Kidney tubule cell (primary cell): ENCODE measurements at regions not wholly inside any gene's neighbourhood (a gene's known extent, or its start where the extent isn't known, plus 50 kb on each side); places are given as distances from the start of the nearest gene placed in this dataset.
A peak's percentile ranks its signal among the peaks of the same experiment; 100 is the strongest.

ENCODE experiments used
- DNase-seq: peaks from one replicate; pipeline ENCODE4 v3.0.0-alpha.2; 2018; ENCODE audit warnings: low spot score

DNA sequence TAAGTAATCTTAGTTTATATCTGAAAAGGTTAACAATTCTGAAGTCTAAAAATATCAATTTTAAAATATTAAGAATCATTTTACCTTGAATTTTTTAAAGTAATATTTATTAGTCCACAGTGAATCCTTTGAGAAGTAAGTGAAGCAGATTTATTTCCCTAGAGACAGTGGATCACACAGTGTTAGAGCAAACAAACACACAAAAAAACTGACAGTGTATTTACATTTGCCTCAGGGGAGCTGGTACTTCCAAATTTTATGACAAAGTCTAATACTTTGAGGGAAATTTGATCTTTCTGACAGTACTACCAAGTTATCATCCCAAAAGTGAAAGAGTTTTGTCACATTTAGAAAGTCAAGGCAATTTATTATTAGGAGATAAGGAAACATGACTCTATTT lies 1750.6 kb upstream of the CDH9 start:
- no peak for DNase-seq

DNA sequence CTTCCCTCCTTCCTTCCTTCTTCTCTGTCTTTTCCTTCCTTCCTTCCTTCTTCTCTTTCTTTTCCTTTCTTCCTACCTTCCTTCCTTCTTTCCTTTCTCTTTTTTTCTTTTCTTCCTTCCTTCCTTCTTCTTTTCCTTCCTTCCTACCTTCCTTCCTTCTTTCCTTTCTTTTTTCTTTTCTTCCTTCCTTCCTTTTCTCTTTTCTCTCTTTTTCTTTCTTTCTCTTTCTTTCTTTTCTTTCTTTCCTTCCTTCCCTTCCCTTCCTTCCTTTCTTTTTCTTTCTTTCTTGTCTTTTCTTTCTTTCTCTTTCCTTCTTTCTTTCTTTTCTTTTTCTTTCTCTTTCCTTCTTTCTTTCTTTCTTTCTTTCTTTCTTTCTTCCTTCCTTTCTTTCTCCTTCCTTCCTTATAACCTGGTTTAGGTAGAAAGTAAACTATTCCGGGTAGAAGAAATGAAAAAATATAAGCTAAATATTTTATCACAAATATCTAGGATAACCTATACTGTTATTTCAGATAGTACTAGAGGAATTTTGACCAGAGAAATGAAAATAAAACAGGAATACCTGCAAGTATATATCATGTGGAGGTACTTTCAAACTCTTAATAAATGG lies 1741.8 kb upstream of the CDH9 start:
- no peak for DNase-seq

DNA sequence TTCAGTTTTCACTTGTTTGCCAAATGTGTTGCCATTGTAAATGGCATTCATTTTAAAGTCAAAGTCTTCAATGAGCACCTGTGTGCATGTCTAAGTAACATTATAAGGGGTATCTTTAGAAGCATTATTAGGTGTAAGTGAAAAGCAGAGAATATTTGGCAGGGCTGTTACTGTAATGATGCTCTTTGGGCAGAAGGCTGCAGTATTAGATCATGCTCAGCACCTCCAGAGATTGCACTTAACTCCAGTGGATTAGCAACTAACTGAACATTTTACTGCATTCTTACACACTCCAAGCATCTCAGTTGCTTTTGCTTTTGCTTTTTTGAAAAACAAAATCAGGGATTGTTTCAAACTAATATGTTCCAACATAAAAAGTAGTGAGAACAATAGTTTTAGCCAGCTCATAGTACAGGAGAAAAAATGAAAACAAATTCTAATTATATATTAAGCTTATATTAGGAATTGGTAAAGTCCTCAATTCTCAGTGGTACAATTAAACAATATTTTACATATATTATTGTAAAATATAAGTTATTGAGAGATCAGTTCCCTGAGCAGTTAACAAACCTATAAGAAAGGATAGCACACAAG lies 1740.9 kb upstream of the CDH9 start:
- no peak for DNase-seq

DNA sequence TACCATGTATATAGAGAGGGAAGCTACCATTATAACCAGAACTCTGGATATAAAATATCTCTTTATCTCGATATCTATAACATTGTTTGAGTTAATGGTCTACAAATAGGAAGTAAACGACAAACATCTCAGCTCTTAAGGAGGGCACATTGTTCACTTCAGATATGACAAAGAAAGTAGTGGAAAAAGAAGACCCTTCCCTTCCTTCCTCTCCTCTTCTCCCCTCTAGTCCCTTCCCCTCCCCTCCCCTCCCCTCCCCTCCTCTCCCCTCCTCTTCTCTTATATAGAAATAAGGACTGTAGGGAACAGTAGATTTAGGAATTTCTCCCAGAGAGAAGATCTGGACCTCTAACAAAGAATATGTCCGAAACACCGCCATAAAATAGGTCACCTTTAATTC lies 1731.9 kb upstream of the CDH9 start:
- DNase-seq: no peak

DNA sequence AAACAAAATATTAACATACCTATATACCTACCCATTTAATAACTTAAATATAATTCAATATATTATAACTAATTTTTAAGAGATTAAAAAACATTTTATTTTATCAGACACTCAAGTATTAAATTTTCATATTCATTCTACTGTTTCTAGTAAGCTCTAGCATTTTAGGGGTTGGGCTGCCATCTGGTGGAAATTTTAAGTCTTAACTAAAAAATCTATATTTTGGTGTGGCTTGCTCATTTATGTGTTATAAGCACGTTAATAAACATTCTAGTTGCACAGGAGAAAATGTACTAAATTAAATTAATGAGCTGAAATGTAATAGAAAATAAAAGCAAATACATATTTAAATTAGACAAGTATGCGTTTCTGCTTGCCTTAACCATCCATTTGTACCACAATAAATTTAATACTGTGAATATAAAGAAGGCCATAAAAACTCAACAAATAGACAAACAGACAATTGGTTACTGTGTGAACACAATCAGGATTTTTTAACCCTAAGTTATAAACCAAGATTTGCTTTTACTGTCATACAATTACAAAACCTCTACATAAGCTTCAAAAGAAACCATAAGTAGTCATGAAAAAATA lies 1728.3 kb upstream of the CDH9 start:
- peak; percentile 50 for DNase-seq

DNA sequence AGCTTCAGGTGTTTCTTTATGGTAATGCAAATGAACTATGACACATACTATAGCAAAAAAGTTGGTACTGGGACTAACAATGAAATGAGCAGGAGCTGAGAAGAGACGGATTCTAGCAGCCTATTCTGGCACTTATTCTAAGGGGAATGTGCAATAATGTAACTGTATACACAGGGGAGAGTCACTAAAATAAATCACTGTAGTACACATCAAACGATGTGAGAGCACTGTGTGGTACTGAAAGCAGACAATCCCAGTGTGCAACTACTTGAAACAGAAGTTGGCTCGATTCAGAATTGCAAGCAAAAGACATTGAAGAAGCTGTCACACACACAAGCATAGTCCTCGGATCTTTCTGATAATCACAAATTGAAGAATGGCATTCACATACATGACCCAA lies 1713.0 kb upstream of the CDH9 start:
- DNase-seq: no peak

DNA sequence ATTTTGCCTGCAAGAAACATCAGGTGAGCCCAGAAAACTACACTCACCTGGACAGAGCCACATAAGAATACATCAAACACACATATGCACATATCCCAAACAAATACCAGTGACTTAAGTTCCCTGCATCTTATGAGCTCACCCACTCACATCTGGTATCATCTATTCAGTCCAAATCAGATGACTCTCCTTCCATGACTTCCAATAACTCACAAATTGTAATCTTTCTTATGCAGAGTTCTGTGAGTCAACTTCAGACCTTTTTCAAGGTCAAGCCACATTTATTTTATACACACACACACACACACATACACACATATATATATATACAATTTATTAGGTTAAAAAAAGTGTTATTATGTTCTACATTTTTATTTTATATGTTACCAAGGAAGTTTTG lies 1711.9 kb upstream of the CDH9 start:
- no peak for DNase-seq

DNA sequence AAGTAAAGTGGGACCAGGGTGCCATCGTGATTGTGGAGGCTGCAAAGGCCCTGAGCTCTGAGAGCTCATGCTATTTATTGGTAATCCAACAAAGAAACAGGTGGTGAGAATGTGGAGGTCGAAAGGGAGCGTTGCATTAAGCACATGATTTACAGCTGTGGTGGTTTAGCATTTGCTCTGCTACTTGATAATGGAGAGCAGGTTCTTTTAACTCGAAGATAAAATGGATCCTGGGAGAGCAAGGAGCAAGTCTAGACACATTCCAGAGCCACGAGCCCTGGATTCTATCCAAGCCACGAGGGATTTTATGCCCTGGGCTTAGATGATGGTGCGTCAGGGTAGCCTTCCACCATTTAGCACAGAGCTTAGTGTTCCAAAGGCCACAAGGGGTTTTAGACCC lies 1710.1 kb upstream of the CDH9 start:
- no peak for DNase-seq

DNA sequence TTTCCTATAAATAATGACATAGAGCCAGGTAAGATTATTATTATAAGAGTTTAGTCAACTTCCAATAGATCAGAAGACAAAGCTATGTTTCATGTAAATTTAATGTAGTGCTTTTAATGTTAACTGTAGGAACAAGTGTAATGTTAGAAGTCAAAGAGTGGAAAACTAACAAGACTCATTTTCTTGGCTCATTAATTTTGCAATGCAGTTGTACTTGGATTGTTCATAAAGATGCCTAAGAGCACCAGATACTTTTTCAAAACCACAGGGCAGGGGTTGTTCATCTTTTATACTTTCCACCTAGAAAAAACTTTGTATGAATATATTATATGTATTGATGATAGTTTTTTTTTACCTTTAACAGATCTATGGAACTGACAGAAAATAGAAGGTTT lies 1705.3 kb upstream of the CDH9 start:
- DNase-seq: no peak

DNA sequence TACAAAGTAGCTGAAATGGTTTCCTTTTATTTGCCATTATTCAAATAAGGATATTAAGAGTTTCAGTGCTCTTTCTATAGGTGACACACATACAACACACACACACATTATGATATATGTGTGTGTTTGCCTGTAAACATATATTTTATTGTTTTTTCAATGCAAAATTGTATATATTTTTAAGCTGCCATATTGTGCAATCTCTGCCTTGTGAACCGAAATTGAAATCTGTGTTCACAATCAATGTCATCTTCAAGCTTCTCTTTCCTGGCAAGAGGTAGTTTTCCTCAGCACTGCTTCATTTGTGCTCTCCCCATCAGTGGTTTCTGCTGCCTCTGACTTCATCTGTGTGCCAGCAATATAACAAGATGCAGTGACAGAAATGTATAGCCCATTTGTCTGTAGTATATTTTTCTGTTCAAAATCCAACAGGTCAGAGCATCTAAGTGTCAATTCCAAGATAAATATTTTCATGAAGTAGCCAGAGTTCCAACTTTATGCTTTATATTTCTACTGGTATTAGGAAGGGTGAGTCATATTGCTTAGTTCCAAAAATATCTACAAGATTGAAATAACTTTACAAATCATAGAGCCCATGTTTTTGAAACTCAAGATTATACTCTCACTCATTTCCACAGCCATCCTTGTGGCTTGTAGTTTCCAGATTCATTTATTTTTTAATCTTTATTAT lies 1704.8 kb upstream of the CDH9 start:
- DNase-seq: no peak

DNA sequence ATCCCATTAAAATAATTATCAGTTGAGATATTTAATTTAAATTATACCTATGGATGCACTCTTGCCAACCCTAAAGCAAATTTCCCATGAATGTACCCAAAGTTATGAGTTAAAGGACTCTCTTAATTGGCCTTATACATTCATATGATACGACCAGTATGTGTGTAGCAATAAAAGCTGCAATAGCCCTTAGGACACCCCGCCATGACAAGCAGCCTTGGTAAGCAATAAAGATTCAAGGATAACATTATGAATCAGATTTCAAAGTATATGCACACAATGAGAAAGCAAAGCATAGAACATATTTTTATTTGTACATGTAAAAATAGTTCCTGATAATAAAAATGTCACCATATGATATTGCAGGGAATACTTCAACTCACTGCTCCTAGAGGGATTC lies 1699.3 kb upstream of the CDH9 start:
- no peak for DNase-seq

DNA sequence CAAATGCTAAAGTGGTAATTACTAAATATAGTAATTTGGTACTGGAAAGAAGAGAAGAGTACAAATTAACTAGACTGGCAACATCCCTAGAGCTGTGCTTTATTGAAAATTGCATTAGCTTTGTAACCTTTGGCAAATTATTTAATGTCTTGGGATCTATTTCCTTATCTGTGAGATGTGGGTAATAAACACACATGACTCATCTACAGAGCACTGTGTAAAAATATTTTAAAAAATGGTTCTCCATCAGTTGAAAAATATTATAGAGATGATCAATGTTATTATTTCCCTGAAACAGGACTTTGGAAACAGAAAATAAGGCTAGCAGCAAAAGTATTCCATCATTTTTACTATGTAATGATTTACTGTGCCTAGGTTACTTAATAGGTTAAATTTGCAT lies 1698.8 kb upstream of the CDH9 start:
- DNase-seq: no peak

DNA sequence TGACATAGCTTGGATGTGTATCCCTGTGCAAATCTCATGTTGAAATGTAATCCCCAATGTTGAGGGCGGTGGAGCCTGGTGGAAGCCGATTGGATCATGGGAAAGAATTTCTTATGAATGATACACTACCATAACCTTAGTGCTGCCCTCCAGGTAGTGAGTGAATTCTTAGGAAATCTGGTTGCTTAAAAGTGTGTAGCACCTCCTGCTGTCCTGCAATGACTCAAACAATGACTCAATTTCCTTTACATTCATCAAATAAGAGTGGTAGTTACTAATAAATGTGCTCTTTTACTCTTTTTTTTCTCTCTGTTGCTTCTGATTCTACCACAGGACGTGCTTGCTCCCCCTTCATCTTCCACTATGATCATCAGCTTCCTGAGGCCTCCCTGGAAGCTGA lies 1696.0 kb upstream of the CDH9 start:
- DNase-seq: peak; percentile 68

DNA sequence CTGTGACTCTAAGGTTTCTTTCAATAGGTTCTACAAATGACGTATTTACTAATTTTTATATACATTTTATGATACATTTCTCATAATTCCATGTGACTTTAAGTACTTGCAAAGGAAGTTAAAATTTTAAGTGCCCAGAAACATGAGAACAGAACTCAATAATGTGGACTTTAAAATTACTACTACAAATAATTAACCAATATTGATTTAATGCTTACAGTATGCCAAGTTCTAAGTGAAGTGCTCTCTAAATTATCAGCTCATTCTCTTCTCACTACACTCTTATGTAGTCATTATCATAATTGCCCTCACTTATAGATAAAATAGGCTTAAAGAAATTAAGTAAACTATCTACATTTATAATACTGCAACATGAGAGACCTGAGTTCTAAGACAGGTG lies 1690.7 kb upstream of the CDH9 start:
- no peak for DNase-seq

DNA sequence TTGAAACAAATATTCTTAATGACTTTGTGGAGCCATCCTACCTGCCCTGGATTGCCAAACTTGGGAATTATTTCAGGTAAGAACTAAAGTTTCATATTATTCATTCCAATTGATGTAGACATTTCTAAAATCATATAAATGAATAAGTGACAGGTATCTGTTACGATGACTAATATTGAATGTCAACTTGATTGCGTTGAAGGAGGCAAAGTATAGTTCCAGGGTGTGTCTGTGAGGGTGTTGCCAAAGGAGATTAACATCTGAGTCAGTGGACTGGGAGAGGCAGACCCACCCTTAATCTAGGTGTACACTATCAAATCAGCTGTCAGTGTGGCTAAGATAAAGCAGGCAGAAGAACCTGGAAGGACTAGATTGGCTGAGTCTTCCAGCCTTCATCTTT lies 1688.4 kb upstream of the CDH9 start:
- no peak for DNase-seq

DNA sequence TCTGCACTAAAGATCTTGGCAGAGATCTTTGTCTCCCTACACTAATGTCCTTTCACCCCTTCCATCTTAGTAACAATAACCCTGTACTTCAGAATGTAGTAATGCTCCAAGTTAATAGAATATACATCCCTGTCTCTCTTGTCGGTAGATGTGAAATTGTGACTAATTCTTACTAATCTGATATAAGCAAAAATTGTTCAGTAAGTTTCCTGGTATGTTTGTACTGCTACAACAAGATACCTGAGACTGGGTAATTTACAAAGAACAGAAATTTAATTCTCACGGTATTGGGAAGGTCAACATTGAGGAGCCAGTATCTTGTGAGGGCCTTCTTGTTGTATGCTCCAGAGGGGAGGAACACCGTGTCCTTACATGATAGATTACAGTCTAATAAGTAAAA lies 1686.6 kb upstream of the CDH9 start:
- DNase-seq: no peak

DNA sequence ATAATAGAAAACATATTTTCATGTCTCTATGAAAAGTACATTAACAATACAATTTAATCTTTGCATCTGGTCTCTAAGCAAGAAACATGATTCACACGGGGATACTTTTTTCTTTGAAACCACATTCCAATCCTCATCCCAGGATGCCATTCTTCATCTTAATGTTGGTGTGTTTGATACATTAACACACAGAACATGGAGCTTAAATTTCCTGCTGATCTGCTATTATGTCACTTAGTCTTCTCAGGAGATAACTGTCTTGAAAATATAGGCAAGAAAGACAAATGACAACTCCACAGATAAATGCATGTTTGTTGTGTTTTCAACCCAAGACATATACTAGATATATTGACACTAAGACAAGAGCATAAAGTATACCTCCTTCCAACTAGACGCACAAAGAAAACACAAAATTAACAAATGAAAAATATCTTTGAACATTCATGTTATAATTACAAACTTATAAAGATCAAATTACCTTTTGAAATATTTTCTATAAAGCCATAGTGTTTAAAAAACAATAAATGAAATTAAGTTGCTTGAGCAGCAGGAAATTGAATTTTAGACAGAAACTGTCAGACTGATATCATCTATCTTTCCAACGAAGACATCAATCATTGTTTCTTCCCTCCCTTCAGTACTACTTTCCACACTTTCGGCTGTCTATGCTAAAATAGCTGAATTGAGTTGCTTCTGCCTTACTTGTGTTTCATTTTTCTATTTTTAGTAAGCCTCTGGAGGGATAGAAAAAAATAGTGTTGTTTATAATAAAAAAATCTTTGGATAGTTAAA lies 1676.7 kb upstream of the CDH9 start:
- no peak for DNase-seq

DNA sequence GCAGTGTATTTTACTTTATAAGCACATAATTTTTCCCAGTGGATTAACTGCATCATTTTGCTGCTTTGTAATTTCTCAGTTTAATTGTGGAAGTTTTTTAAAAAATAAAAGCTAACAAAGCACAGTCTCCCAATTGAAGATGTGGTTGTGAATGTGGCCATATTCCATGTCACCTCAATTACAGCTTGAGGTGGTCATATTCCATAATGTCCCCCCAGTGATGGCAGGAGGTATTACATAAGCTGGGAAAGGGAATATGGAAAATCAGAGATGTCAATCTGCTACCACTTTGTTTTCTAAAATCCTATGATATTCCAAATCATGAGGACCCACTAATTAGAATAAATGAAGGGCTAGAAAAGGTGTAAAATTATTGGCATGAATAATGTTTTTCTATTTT lies 1672.0 kb upstream of the CDH9 start:
- DNase-seq: peak; percentile 1

DNA sequence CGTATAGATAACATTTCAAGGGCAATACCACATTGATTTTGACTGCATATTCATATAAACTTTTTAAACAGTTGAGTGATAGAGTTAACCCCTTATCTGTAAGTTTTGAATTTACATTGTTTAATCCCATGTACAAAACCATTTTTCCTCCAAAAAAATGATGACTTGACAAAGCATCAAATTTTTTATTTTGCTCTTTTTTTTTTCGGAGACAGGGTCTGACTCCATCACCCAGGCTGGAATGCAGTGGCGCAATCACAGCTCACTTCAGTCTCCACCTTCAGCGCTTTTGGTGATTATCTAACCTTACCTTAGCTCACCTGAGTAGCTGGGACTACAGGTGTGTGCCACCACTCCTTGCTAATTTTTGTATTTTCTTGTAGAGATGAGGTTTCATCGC lies 1670.1 kb upstream of the CDH9 start:
- no peak for DNase-seq

DNA sequence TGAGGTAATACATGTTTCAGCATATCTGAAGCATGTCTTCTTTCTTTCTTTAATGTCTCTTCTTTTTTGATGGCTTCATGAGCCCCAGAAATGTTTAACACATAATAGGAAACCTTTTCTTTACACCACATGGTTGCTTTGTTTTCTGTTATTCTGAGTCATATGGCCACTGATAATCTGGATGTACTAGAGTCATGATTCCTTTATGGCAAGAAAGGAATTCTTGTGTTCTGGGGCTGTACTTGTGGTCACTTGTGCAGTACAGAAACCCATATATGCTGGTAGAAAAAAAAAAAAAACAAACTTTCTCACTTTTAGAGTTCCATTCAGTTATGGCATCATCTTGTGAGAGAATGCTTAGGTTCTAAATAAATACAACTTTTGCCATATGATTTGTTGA lies 1669.3 kb upstream of the CDH9 start:
- DNase-seq: no peak

DNA sequence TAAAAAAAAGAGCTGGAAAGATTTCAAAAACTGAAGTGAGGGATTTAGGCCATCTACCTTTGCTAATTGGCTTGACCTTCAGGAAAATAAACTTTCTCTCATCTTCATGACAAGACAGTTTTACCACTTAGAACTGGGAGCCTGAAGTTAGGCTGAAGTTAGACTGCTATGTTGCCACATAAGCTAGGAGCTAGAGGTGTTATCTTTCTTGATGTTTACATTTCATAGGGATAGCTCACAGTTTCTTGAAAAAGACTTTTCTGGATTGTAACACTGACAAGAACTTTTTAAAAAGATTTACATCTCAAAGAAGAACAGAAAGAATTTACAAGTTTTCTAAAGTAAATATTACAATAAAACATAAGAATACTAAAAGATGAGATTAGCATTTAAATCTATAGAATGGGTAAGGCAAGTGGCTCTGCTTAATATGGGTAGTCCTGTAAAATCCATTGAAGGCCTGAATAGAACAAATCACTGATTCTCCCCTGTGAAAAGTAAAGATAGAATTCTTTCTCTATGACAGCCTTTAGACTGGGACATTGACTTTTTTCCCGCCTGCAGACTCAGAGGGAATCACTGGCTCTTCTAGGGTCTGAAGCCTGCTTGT lies 1665.4 kb upstream of the CDH9 start:
- no peak for DNase-seq

DNA sequence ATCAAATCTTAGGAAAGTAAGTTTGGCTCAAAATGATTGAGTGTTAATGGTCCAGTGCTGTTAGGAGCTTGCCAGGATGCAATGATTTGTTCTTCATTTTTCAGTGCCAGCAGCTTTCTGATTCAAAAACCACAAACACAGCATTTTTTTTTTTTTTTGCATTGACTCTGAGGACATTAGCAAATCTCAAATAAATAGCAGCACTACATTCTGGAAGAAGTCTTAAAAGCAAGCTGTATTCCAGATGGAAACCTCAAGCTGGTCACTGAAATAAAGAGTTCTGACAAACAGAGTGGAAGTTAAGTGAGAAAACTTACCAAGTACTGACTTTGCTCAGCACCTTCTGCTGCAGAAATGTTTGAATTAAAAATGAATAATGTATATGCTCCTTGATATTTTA lies 1653.1 kb upstream of the CDH9 start:
- no peak for DNase-seq
